HCT116 (cell line): ENCODE measurements at regions not wholly inside any gene's neighbourhood (a gene's known extent, or its start where the extent isn't known, plus 50 kb on each side); places are given as distances from the start of the nearest gene placed in this dataset.

Source experiments
- ATAC-seq: fragments of 200-7000 bp; cut with Tn5 transposase; 2 replicates; pipeline ENCODE4 v1.9.1; 2020; ENCODE audit warnings: mild to moderate bottlenecking, moderate library complexity
- BruUV-seq: library from RNA; stranded (reverse); fragments of 400-500 nt; replicated peaks from 2 replicates; lab custom pipeline; 2021; lab: Mats Ljungman, UMichigan
- CTCF ChIA-PET: fragments of 300-600 bp; sonication (Branson Sonifier 250); formaldehyde crosslinking; loops from one replicate; lab custom pipeline; 2021; ENCODE audit warnings: antibody characterized with exemption; lab: Charles Lee
- POLR2A ChIA-PET: fragments of 300-600, 350-600 bp; sonication (Branson Sonifier 250); formaldehyde crosslinking; loops from one replicate; lab custom pipeline; 2021; ENCODE audit warnings: antibody characterized with exemption; lab: Charles Lee
- RAD21 ChIA-PET, 2 experiments: fragments of 300-600 bp; sonication (Branson Sonifier 250); formaldehyde crosslinking; loops; one replicate each; lab custom pipeline; 2023; ENCODE audit warnings: low total read pairs in 2 of 2; ENCODE audit not compliant: uncharacterized antibody in 2 of 2, unreplicated experiment in 2 of 2, low non-redundant PET in 1 of 2; lab: Charles Lee
- DNase-seq: peaks from one replicate; pipeline ENCODE4 v3.0.0-alpha.2; 2010; ENCODE audit warnings: low read depth, low spot score
- H2AFZ ChIP-seq: fragments of 200-600 bp; shearing (Covaris generic), sonication (generic); 2 replicates; pipeline ENCODE4 v1.6.1; 2017; ENCODE audit warnings: low read depth, mixed run types, mixed read lengths, antibody characterized with exemption, low read length; ENCODE audit not compliant: poor library complexity, severe bottlenecking
- H3K27ac ChIP-seq: 2 replicates; pipeline ENCODE4 v1.5.1; 2012; ENCODE audit warnings: low read depth, low read length
- H3K27me3 ChIP-seq: fragments of 200-600 bp; sonication (generic); 2 replicates; pipeline ENCODE4 v1.6.1; 2016; ENCODE audit warnings: mixed run types, low read length, mixed read lengths; ENCODE audit not compliant: insufficient read depth
- H3K36me3 ChIP-seq, 2 experiments: fragments of 200-500 bp in 1 of 2; fragments of 200-600 bp in 1 of 2; sonication (Bioruptor generic) in 1 of 2; sonication (generic) in 1 of 2; 2 replicates each; pipeline versions ENCODE4 v1.5.1 to v1.6.1; 2014 to 2016; ENCODE audit warnings: low read length in 2 of 2, inconsistent platforms in 1 of 2, mixed read lengths in 1 of 2, mixed run types in 1 of 2; ENCODE audit not compliant: insufficient read depth in 2 of 2, control insufficient read depth in 1 of 2
- H3K4me1 ChIP-seq, 2 experiments: fragments of 200-600 bp in 1 of 2; sonication (generic) in 1 of 2; 2 replicates each; pipeline versions ENCODE4 v1.5.1 to v1.6.1; 2012 to 2017; ENCODE audit warnings: low read length in 2 of 2, inconsistent platforms in 1 of 2, mild to moderate bottlenecking in 1 of 2, mixed read lengths in 1 of 2, mixed run types in 1 of 2, moderate library complexity in 1 of 2; ENCODE audit not compliant: insufficient read depth in 2 of 2, control insufficient read depth in 1 of 2
- H3K4me2 ChIP-seq: fragments of 200-600 bp; sonication (generic); 2 replicates; pipeline ENCODE4 v1.6.1; 2017; ENCODE audit warnings: mixed run types, low read length, mixed read lengths
- H3K4me3 ChIP-seq, 2 experiments: fragments of 200-600 bp in 1 of 2; sonication (generic) in 1 of 2; replicated peaks in 1 of 2; 2 replicates each; pipeline ENCODE4 v1.5.1; 2011 to 2016; ENCODE audit warnings: low read length in 2 of 2, control low read depth in 1 of 2, low read depth in 1 of 2, mild to moderate bottlenecking in 1 of 2, mixed read lengths in 1 of 2, mixed run types in 1 of 2
- H3K79me2 ChIP-seq: fragments of 200-600 bp; sonication (generic); 2 replicates; pipeline ENCODE4 v1.6.1; 2017; ENCODE audit warnings: mild to moderate bottlenecking, mixed run types, low read length, moderate library complexity, mixed read lengths; ENCODE audit not compliant: insufficient read depth
- H3K9ac ChIP-seq: fragments of 200-600 bp; sonication (generic); 2 replicates; pipeline ENCODE4 v1.6.1; 2016; ENCODE audit warnings: low read length, mixed read lengths
- H3K9me2 ChIP-seq: fragments of 200-600 bp; sonication (generic), shearing (Covaris generic); 2 replicates; pipeline ENCODE4 v1.6.1; 2017; ENCODE audit warnings: mixed run types, mild to moderate bottlenecking, moderate library complexity; ENCODE audit not compliant: insufficient read depth
- H3K9me3 ChIP-seq, 2 experiments: fragments of 200-500 bp in 1 of 2; fragments of 200-600 bp in 1 of 2; sonication (Bioruptor generic) in 1 of 2; sonication (generic) in 1 of 2; 2 replicates each; pipeline ENCODE4 v1.6.1; 2014 to 2017; ENCODE audit warnings: low read length in 2 of 2, mixed read lengths in 2 of 2, inconsistent platforms in 1 of 2, low read depth in 1 of 2, mild to moderate bottlenecking in 1 of 2, mixed run types in 1 of 2, moderate library complexity in 1 of 2; ENCODE audit not compliant: control insufficient read depth in 1 of 2, insufficient read depth in 1 of 2
- H4K20me1 ChIP-seq: fragments of 200-600 bp; sonication (generic), shearing (Covaris generic); 2 replicates; pipeline ENCODE4 v1.6.1; 2017; ENCODE audit warnings: mixed run types, mild to moderate bottlenecking, moderate library complexity; ENCODE audit not compliant: insufficient read depth
- ATF3 ChIP-seq: IDR thresholded peaks from 2 replicates; pipeline ENCODE4 v1.6.1; 2012
- CBX3 ChIP-seq: IDR thresholded peaks from 2 replicates; pipeline ENCODE4 v1.6.1; 2012; ENCODE audit warnings: low read depth
- CTCF ChIP-seq, 3 experiments: fragments of 200-600 bp in 1 of 3; sonication (generic) in 1 of 3; IDR thresholded peaks in 2 of 3; conservative IDR thresholded peaks in 1 of 3; 2 replicates each; pipeline ENCODE4 v1.5.1; 2012 to 2017; ENCODE audit warnings: low read depth in 2 of 3, low read length in 2 of 3, antibody characterized with exemption in 1 of 3, borderline replicate concordance in 1 of 3, control low read depth in 1 of 3, mild to moderate bottlenecking in 1 of 3, mixed read lengths in 1 of 3, mixed run types in 1 of 3, moderate library complexity in 1 of 3; ENCODE audit not compliant: insufficient read depth in 1 of 3
- EGR1 ChIP-seq: IDR thresholded peaks from 2 replicates; pipeline ENCODE4 v1.6.1; 2012; ENCODE audit warnings: low read depth
- EZH2 ChIP-seq: fragments of 200-600 bp; sonication (generic); IDR thresholded peaks from 2 replicates; pipeline ENCODE4 v1.6.1; 2017; ENCODE audit warnings: antibody characterized with exemption, mixed run types
- EZH2phosphoT487 ChIP-seq: fragments of 200-600 bp; IDR thresholded peaks from 2 replicates; pipeline ENCODE4 v1.6.1; 2018; ENCODE audit warnings: antibody characterized with exemption, borderline replicate concordance
- FOSL1 ChIP-seq: IDR thresholded peaks from 2 replicates; pipeline ENCODE4 v1.6.1; 2012; ENCODE audit warnings: low read depth
- JUND ChIP-seq: IDR thresholded peaks from 2 replicates; pipeline ENCODE4 v1.6.1; 2012
- MAX ChIP-seq: IDR thresholded peaks from 2 replicates; pipeline ENCODE4 v1.6.1; 2012
- POLR2A ChIP-seq: IDR thresholded peaks from 2 replicates; pipeline ENCODE4 v1.7.0; 2011; ENCODE audit warnings: borderline replicate concordance; ENCODE audit not compliant: insufficient read depth, insufficient read length; ENCODE audit errors: extremely low read depth
- POLR2AphosphoS5 ChIP-seq: IDR thresholded peaks from 2 replicates; pipeline ENCODE4 v1.6.1; 2011; ENCODE audit warnings: mild to moderate bottlenecking, low read depth, low read length, moderate library complexity
- RAD21 ChIP-seq: IDR thresholded peaks from 2 replicates; pipeline ENCODE4 v1.6.1; 2012; ENCODE audit warnings: low read depth, mild to moderate bottlenecking
- REST ChIP-seq: IDR thresholded peaks from 2 replicates; pipeline ENCODE4 v1.6.1; 2012; ENCODE audit warnings: low read depth
- SIN3A ChIP-seq: IDR thresholded peaks from 2 replicates; pipeline ENCODE4 v1.6.1; 2012; ENCODE audit warnings: low read depth
- SRF ChIP-seq: IDR thresholded peaks from 2 replicates; pipeline ENCODE4 v1.6.1; 2012; ENCODE audit warnings: low read depth
- TCF7L2 ChIP-seq: IDR thresholded peaks from 2 replicates; pipeline ENCODE4 v1.7.0; 2011; ENCODE audit warnings: borderline replicate concordance, inconsistent platforms; ENCODE audit not compliant: insufficient read depth, insufficient read length; ENCODE audit errors: extremely low read depth
- YY1 ChIP-seq: IDR thresholded peaks from 2 replicates; pipeline ENCODE4 v1.6.1; 2011; ENCODE audit warnings: low read length, low read depth, moderate library complexity, mild to moderate bottlenecking; ENCODE audit not compliant: insufficient replicate concordance; ENCODE audit errors: extremely low read depth
- ZBTB33 ChIP-seq: IDR thresholded peaks from 2 replicates; pipeline ENCODE4 v1.6.1; 2011; ENCODE audit warnings: mild to moderate bottlenecking, low read length, moderate library complexity; ENCODE audit not compliant: insufficient replicate concordance; ENCODE audit errors: extremely low read depth
- ZFX ChIP-seq: fragments of 450-650 bp; IDR thresholded peaks from 2 replicates; pipeline ENCODE4 v1.6.1; 2017
- ZNF274 ChIP-seq: fragments of 200-500 bp; sonication (Bioruptor generic); IDR thresholded peaks from 2 replicates; pipeline ENCODE4 v1.6.1; 2014; ENCODE audit warnings: mild to moderate bottlenecking, low read depth, low read length, inconsistent platforms
- intact Hi-C: fragments of 100-400 bp; cut with micrococcal nuclease; formaldehyde crosslinking; loops from 2 replicates; pipeline ENCODE4 v1.10.0; 2022

- intact Hi-C loops = no loop called here
Observed at GRCh38 chr1:177660188-177660587, 309.7 kb downstream of the SEC16B start.

More at GRCh38 chr1:177660188-177660587, 309.7 kb downstream of the SEC16B start:
- H3K4me2 ChIP-seq = no peak overlapping the region
- H4K20me1 ChIP-seq = no peaks in the 10 kb centered on the region
- no peaks in the 10 kb centered on the region for H3K4me1 ChIP-seq
- no peaks in the 10 kb centered on the region for H3K9me3 ChIP-seq
- H3K9ac ChIP-seq = no peak overlapping the region
- H2AFZ ChIP-seq = no peak overlapping the region
- no TSS peak for BruUV-seq
- no peak for ATAC-seq
- POLR2A ChIA-PET = no interaction called here
- H3K27ac ChIP-seq = no peak overlapping the region
- H3K79me2 ChIP-seq = no peaks in the 10 kb centered on the region
- RAD21 ChIA-PET = no interaction called here
- no peak overlapping the region for H3K4me3 ChIP-seq
- H3K36me3 ChIP-seq = no peaks in the 10 kb centered on the region
- TF ChIP-seq FOSL1 (no peak), SIN3A (no peak), EZH2 (no peak), MAX (no peak), RAD21 (no peak), ZFX (no peak), SRF (no peak), TCF7L2 (no peak), YY1 (no peak), CTCF (IDR thresholded peaks at IDR 0.05 in 2 of 3, conservative IDR thresholded peaks at IDR 0.05 in 1 of 3; ENCODE audit: borderline replicate concordance in 1 of 3, insufficient read depth in 1 of 3, low read depth in 2 of 3, low read length in 2 of 3) (no peak), JUND (no peak), REST (no peak), POLR2AphosphoS5 (no peak), EGR1 (no peak), POLR2A (no peak), EZH2phosphoT487 (no peak), CBX3 (no peak), ATF3 (no peak), ZBTB33 (no peak), ZNF274 (no peak)
- CTCF ChIA-PET = no interaction called here
- H3K9me2 ChIP-seq = no peaks in the 10 kb centered on the region
- DNase-seq = no peak
- H3K27me3 ChIP-seq = peaks cover 24% of the 10 kb centered on the region
